Heart left ventricle (tissue), 16 donors: ENCODE measurements at regions not wholly inside any gene's neighbourhood (a gene's known extent, or its start where the extent isn't known, plus 50 kb on each side); places are given as distances from the start of the nearest gene placed in this dataset.

ENCODE experiments used
- ATAC-seq, 4 donors: fragments of 200-7000 bp; cut with Tn5 transposase; one replicate each; pipeline ENCODE4 v1.9.1; 2020 to 2022; ENCODE audit warnings: moderate library complexity in 4 of 4, mild to moderate bottlenecking in 3 of 4, moderate number of reproducible peaks in 1 of 4
- DNase-seq, 5 donors: peaks; one replicate each; pipeline ENCODE4 v3.0.0-alpha.2; 2020
- H3K27ac ChIP-seq, 12 donors: fragments of 200-600 bp; sonication (generic) in 4 of 12; one replicate each; pipeline versions ENCODE4 v1.5.0 to v1.8.0; 2016 to 2022; ENCODE audit warnings: mild to moderate bottlenecking in 2 of 12
- H3K27me3 ChIP-seq, 9 donors: fragments of 200-600 bp; sonication (generic) in 2 of 9; one replicate each; pipeline versions ENCODE4 v1.5.1 to v1.8.0; 2016 to 2022; ENCODE audit warnings: mild to moderate bottlenecking in 3 of 9
- H3K36me3 ChIP-seq, 9 donors: fragments of 200-600 bp; sonication (generic) in 2 of 9; one replicate each; pipeline versions ENCODE4 v1.5.0 to v1.8.0; 2018 to 2022; ENCODE audit warnings: mild to moderate bottlenecking in 2 of 9
- H3K4me1 ChIP-seq, 12 donors: fragments of 200-600 bp; sonication (generic) in 4 of 12; one replicate each; pipeline versions ENCODE4 v1.5.0 to v1.8.0; 2016 to 2022; ENCODE audit warnings: mild to moderate bottlenecking in 3 of 12
- H3K4me3 ChIP-seq, 12 donors: fragments of 200-600 bp; sonication (generic) in 4 of 12; one replicate each; pipeline versions ENCODE4 v1.5.0 to v1.8.0; 2017 to 2022; ENCODE audit warnings: mild to moderate bottlenecking in 9 of 12, moderate library complexity in 4 of 12
- H3K9me3 ChIP-seq, 12 donors: fragments of 200-600 bp; sonication (generic) in 4 of 12; one replicate each; pipeline versions ENCODE4 v1.5.0 to v1.8.0; 2016 to 2022; ENCODE audit warnings: mild to moderate bottlenecking in 1 of 12
- CTCF ChIP-seq, 12 donors: fragments of 200-600 bp; sonication (generic) in 4 of 12; IDR thresholded peaks; one replicate each; pipeline versions ENCODE4 v1.5.0 to v1.8.0; 2018 to 2022; ENCODE audit warnings: antibody characterized with exemption in 12 of 12, mild to moderate bottlenecking in 5 of 12
- POLR2A ChIP-seq, 2 donors: fragments of 450-650 bp; IDR thresholded peaks; one replicate each; pipeline ENCODE4 v1.6.1; 2017; ENCODE audit warnings: antibody characterized with exemption in 2 of 2, mild to moderate bottlenecking in 2 of 2, moderate library complexity in 2 of 2
- WGBS, 4 donors: extraction: QIAGEN DNeasy Blood & Tissue Kit in 2 of 4; methylation state at CpG; one replicate each; pipeline versions ENCODE4 v1.1.5 to v1.1.7; 2013 to 2018; 5-methylcytosine and 5-hydroxymethylcytosine counted together
- intact Hi-C, 10 donors: fragments of 100-400 bp; cut with DNase I; formaldehyde crosslinking; loops; one replicate each; pipeline versions ENCODE4 v1.11.1 to v1.14.2; 2022
- donor health status: ischemic (EF 13 %, LVEDD 7.1; RV severe dilation, severe dysfunction).
- donor health status: healthy with polysubstance abuse.
- donor health status: DM: no; HTN: yes; CAD: no.
- donor health status: DM: no; HTN: no; CAD: no.
- donor health status: ischemic (EF 25% LVEDD 6.9; RV normal size, moderate dysfunction).
- donor health status: ischemic (EF 25% LVEDD 5.7; RV mildly dilated, moderate dysfunction).
- donor health status: healthy.
- donor health status: DM: yes; HTN: yes; CAD: no.
- donor health status: ischemic (EF 35%, LVEDD 5.7; RV mildly dilated, moderate dysfunction).
- donor health status: nonischemic (EF 11% LVEDD 7.7; RV severe dilation, severe dysfunction).
- donor health status: DM: yes; HTN: yes; CAD: no.
- donor health status: PGD.
- donor health status: ischemic (EF 29% LVEDD 5.4; RV normal size, mild dysfunction).
- donor health status: nonischemic (EF 23%, LVEDD 6.1; RV moderate dilation, normal function).

DNA sequence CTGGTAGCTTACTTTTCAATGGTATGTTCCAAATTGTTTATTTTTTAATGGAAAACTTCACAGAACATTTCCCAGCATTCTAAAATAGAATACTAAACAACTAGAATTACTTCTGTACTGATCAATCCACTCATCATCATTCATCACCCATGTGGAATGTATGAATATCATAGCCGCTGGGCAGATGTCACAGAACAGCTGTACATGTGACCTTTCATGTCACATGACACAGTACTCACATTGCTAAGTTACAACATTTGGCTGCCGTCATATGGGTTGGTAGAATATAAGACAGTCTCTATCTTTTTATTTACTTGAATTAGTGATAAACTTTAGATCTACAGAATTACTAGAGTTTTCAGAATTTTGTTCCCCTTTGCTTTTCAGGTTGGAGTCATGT lies 387.6 kb downstream of the ZEB2 start:
- DNase-seq: no peak
- 93 to 98% (median 96%) methylated on average over 2 of the region's 2 CpGs for WGBS, 4 donors
- Histone ChIP-seq H3K27ac (no peak overlapping the region), H3K9me3 (no peaks in the 10 kb centered on the region), H3K4me1 (peaks cover 0 to 19% (median 0%) of the 10 kb centered on the region in 12 donors), H3K27me3 (no peaks in the 10 kb centered on the region), H3K36me3 (peaks cover 0 to 4% (median 0%) of the 10 kb centered on the region in 9 donors), H3K4me3 (no peak overlapping the region)
- ATAC-seq: no peak
- TF ChIP-seq POLR2A (IDR thresholded peaks at IDR 0.05): no peak
- no peak for TF ChIP-seq CTCF (IDR thresholded peaks at IDR 0.05)
- intact Hi-C loops: no loop called here

GRCh38 chr2:144131042-144131441 lies 388.9 kb downstream of the ZEB2 start:
- Histone ChIP-seq H3K27me3 (no peaks in the 10 kb centered on the region), H3K4me3 (no peak overlapping the region), H3K4me1 (peaks cover 0 to 15% (median 0%) of the 10 kb centered on the region in 12 donors), H3K27ac (no peak overlapping the region), H3K9me3 (no peaks in the 10 kb centered on the region), H3K36me3 (peaks cover 0 to 4% (median 0%) of the 10 kb centered on the region in 9 donors)
- intact Hi-C loops: no loop called here
- 83 to 90% (median 84%) methylated on average over 5 of the region's 5 CpGs for WGBS, 4 donors
- ATAC-seq: no peak
- TF ChIP-seq CTCF (IDR thresholded peaks at IDR 0.05) (no peak), POLR2A (IDR thresholded peaks at IDR 0.05) (no peak)
- no peak for DNase-seq

GRCh38 chr2:144130551-144130950 lies 389.4 kb downstream of the ZEB2 start:
- intact Hi-C loops: no loop called here
- ATAC-seq (no peak), DNase-seq (no peak)
- no peak overlapping the region for H3K27ac ChIP-seq
- TF ChIP-seq POLR2A (IDR thresholded peaks at IDR 0.05) (no peak), CTCF (IDR thresholded peaks at IDR 0.05) (no peak)
- peaks cover 0 to 15% (median 0%) of the 10 kb centered on the region in 12 donors for H3K4me1 ChIP-seq
- no peaks in the 10 kb centered on the region for H3K27me3 ChIP-seq
- no peaks in the 10 kb centered on the region for H3K9me3 ChIP-seq
- H3K36me3 ChIP-seq: no peaks in the 10 kb centered on the region
- no peak overlapping the region for H3K4me3 ChIP-seq

- TF ChIP-seq POLR2A (IDR thresholded peaks at IDR 0.05): no peak
- no peak for TF ChIP-seq CTCF (IDR thresholded peaks at IDR 0.05)
- DNase-seq: no peak
- H3K27ac ChIP-seq: no peak overlapping the region
- H3K4me3 ChIP-seq: no peak overlapping the region
- intact Hi-C loops: no loop called here
- no peaks in the 10 kb centered on the region for H3K27me3 ChIP-seq
- WGBS, 4 donors: 94 to 98% (median 97%) methylated on average over 1 of the region's 1 CpG
- no peaks in the 10 kb centered on the region for H3K9me3 ChIP-seq
- ATAC-seq: no peak
- H3K4me1 ChIP-seq: no peaks in the 10 kb centered on the region
- H3K36me3 ChIP-seq: no peaks in the 10 kb centered on the region
Measured at GRCh38 chr2:144128130-144128746, 391.7 kb downstream of the ZEB2 start.
